Neural progenitor cell (in vitro differentiated cells): ENCODE measurements at regions not wholly inside any gene's neighbourhood (a gene's known extent, or its start where the extent isn't known, plus 50 kb on each side); places are given as distances from the start of the nearest gene placed in this dataset.

ENCODE experiments used
- EZH2 ChIP-seq: fragments of 200-600 bp; sonication (generic); IDR thresholded peaks from 2 replicates; pipeline ENCODE4 v1.6.1; 2017; ENCODE audit warnings: antibody characterized with exemption, mild to moderate bottlenecking, moderate library complexity
- TF ChIP-seq, protein P1 (sequence below): fragments of 200-600 bp; sonication (generic); IDR thresholded peaks from 2 replicates; pipeline ENCODE4 v1.5.1; 2017; ENCODE audit warnings: antibody characterized with exemption, mild to moderate bottlenecking

- TF ChIP-seq, protein P1, sequence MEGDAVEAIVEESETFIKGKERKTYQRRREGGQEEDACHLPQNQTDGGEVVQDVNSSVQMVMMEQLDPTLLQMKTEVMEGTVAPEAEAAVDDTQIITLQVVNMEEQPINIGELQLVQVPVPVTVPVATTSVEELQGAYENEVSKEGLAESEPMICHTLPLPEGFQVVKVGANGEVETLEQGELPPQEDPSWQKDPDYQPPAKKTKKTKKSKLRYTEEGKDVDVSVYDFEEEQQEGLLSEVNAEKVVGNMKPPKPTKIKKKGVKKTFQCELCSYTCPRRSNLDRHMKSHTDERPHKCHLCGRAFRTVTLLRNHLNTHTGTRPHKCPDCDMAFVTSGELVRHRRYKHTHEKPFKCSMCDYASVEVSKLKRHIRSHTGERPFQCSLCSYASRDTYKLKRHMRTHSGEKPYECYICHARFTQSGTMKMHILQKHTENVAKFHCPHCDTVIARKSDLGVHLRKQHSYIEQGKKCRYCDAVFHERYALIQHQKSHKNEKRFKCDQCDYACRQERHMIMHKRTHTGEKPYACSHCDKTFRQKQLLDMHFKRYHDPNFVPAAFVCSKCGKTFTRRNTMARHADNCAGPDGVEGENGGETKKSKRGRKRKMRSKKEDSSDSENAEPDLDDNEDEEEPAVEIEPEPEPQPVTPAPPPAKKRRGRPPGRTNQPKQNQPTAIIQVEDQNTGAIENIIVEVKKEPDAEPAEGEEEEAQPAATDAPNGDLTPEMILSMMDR, result no peak
- no peak for TF ChIP-seq EZH2
These were observed 271.4 kb downstream of the ARRDC4 start for GRCh38 chr15:98231696-98232440.
